Bronchial epithelial cell (primary cell): ENCODE measurements at regions not wholly inside any gene's neighbourhood (a gene's known extent, or its start where the extent isn't known, plus 50 kb on each side); places are given as distances from the start of the nearest gene placed in this dataset.

Experiments
- DNase-seq: peaks from one replicate; pipeline ENCODE4 v3.0.0-alpha.2; 2010; ENCODE audit warnings: low read depth
- FAIRE-seq: peaks from 2 replicates; lab custom pipeline; 2011; peaks lifted over from hg19 to GRCh38; lab: Jason Lieb, UNC
- H3K27me3 ChIP-seq: 2 replicates; pipeline ENCODE4 v1.5.1; 2011; ENCODE audit warnings: low read length; ENCODE audit not compliant: control insufficient read depth, insufficient read depth
- H3K36me3 ChIP-seq: 2 replicates; pipeline ENCODE4 v1.5.1; 2011; ENCODE audit warnings: low read length; ENCODE audit not compliant: control insufficient read depth, insufficient read depth
- H3K4me3 ChIP-seq: 2 replicates; pipeline ENCODE4 v1.5.1; 2011; ENCODE audit warnings: mild to moderate bottlenecking, low read depth, low read length, control low read depth
- CTCF ChIP-seq: IDR thresholded peaks from 2 replicates; pipeline ENCODE4 v1.5.1; 2011; ENCODE audit warnings: mild to moderate bottlenecking, moderate library complexity, low read length, control low read depth, inconsistent platforms; ENCODE audit not compliant: insufficient read depth, severe bottlenecking

GRCh38 chr4:181224852-181225251 is 1018.4 kb upstream of the TENM3 start:
- Histone ChIP-seq H3K4me3 (no peak overlapping the region), H3K36me3 (no peaks in the 10 kb centered on the region), H3K27me3 (no peaks in the 10 kb centered on the region)
- no peak for TF ChIP-seq CTCF
- FAIRE-seq (no peak), DNase-seq (no peak)

GRCh38 chr4:181225616-181226261 is 1017.5 kb upstream of the TENM3 start:
- no peaks in the 10 kb centered on the region for H3K27me3 ChIP-seq
- FAIRE-seq (no peak), DNase-seq (no peak)
- no peaks in the 10 kb centered on the region for H3K36me3 ChIP-seq
- no peak for TF ChIP-seq CTCF
- no peak overlapping the region for H3K4me3 ChIP-seq

- FAIRE-seq = no peak
These were observed 1008.1 kb upstream of the TENM3 start for GRCh38 chr4:181234951-181235680.

GRCh38 chr4:181245326-181245725 is 997.9 kb upstream of the TENM3 start:
- Histone ChIP-seq H3K4me3 (no peak overlapping the region), H3K36me3 (no peaks in the 10 kb centered on the region), H3K27me3 (no peaks in the 10 kb centered on the region)
- TF ChIP-seq CTCF = no peak
- no peak for FAIRE-seq
- DNase-seq = no peak

More at GRCh38 chr4:181234951-181235680, 1008.1 kb upstream of the TENM3 start:
- no peak overlapping the region for H3K4me3 ChIP-seq
- no peaks in the 10 kb centered on the region for H3K27me3 ChIP-seq
- no peaks in the 10 kb centered on the region for H3K36me3 ChIP-seq
- DNase-seq = no peak
- no peak for TF ChIP-seq CTCF

- Histone ChIP-seq H3K27me3 (no peaks in the 10 kb centered on the region), H3K36me3 (no peaks in the 10 kb centered on the region), H3K4me3 (no peak overlapping the region)
- TF ChIP-seq CTCF = no peak
- DNase-seq (no peak), FAIRE-seq (no peak)
These were observed 994.2 kb upstream of the TENM3 start for GRCh38 chr4:181249031-181249430.

GRCh38 chr4:181254771-181255170 is 988.4 kb upstream of the TENM3 start:
- no peak for FAIRE-seq
- no peak for TF ChIP-seq CTCF

More at GRCh38 chr4:181254771-181255170, 988.4 kb upstream of the TENM3 start:
- no peaks in the 10 kb centered on the region for H3K36me3 ChIP-seq
- H3K4me3 ChIP-seq = no peak overlapping the region
- no peaks in the 10 kb centered on the region for H3K27me3 ChIP-seq
- no peak for DNase-seq
